Testis (tissue), 2 donors: ENCODE measurements at regions not wholly inside any gene's neighbourhood (a gene's known extent, or its start where the extent isn't known, plus 50 kb on each side); places are given as distances from the start of the nearest gene placed in this dataset.
A peak's percentile ranks its signal among the peaks of the same experiment; 100 is the strongest.
"Not testable (repeated sequence)": the region's sequence is repeated elsewhere in the genome, so short reads cannot be mapped to it uniquely, and the experiment has no call there.

ENCODE experiments used
- DNase-seq: peaks from one replicate; pipeline ENCODE4 v3.0.0-alpha.2; 2019
- H3K27ac ChIP-seq, 2 donors: fragments of 200-600 bp; sonication (generic); one replicate each; pipeline ENCODE4 v1.5.1; 2019
- H3K27me3 ChIP-seq: fragments of 200-600 bp; sonication (generic); one replicate; pipeline ENCODE4 v1.5.1; 2019
- H3K36me3 ChIP-seq: fragments of 200-600 bp; sonication (generic); one replicate; pipeline ENCODE4 v1.5.1; 2017; ENCODE audit warnings: low read depth; ENCODE audit errors: missing control alignments
- H3K4me1 ChIP-seq: fragments of 200-600 bp; sonication (generic); one replicate; pipeline ENCODE4 v1.5.1; 2019
- H3K4me3 ChIP-seq, 2 donors: fragments of 200-600 bp; sonication (generic); one replicate each; pipeline ENCODE4 v1.5.1; 2017 to 2019
- H3K9me3 ChIP-seq: fragments of 200-600 bp; sonication (generic); one replicate; pipeline ENCODE4 v1.5.1; 2017
- POLR2A ChIP-seq: fragments of 450-650 bp; IDR thresholded peaks from one replicate; pipeline ENCODE4 v1.6.1; 2017; ENCODE audit warnings: antibody characterized with exemption, mild to moderate bottlenecking, moderate library complexity
- WGBS, 2 donors: methylation state at CpG; one replicate each; pipeline ENCODE4 v1.1.5; 2018; 5-methylcytosine and 5-hydroxymethylcytosine counted together
- intact Hi-C: fragments of 100-400 bp; cut with DNase I; formaldehyde crosslinking; loops from one replicate; pipeline ENCODE4 v1.15.1; 2023; ENCODE audit warnings: low total_unique reads
- TF ChIP-seq, protein P1 (sequence below), 3 experiments: fragments of 450-650 bp in 2 of 3; fragments of 200-600 bp in 1 of 3; sonication (generic) in 1 of 3; IDR thresholded peaks; one replicate each; pipeline ENCODE4 v1.5.1; 2016 to 2019; ENCODE audit warnings: antibody characterized with exemption in 3 of 3, mild to moderate bottlenecking in 2 of 3, moderate library complexity in 1 of 3

GRCh38 chr6:114879693-114880092, 536.9 kb upstream of the HS3ST5 start:
- H3K4me1 ChIP-seq = no peaks in the 10 kb centered on the region
- H3K9me3 ChIP-seq = no peaks in the 10 kb centered on the region
- no peak for DNase-seq
- H3K36me3 ChIP-seq = no peaks in the 10 kb centered on the region
- TF ChIP-seq POLR2A = no peak
- TF ChIP-seq, protein P1, sequence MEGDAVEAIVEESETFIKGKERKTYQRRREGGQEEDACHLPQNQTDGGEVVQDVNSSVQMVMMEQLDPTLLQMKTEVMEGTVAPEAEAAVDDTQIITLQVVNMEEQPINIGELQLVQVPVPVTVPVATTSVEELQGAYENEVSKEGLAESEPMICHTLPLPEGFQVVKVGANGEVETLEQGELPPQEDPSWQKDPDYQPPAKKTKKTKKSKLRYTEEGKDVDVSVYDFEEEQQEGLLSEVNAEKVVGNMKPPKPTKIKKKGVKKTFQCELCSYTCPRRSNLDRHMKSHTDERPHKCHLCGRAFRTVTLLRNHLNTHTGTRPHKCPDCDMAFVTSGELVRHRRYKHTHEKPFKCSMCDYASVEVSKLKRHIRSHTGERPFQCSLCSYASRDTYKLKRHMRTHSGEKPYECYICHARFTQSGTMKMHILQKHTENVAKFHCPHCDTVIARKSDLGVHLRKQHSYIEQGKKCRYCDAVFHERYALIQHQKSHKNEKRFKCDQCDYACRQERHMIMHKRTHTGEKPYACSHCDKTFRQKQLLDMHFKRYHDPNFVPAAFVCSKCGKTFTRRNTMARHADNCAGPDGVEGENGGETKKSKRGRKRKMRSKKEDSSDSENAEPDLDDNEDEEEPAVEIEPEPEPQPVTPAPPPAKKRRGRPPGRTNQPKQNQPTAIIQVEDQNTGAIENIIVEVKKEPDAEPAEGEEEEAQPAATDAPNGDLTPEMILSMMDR (IDR thresholded peaks at IDR 0.05) = no peak
- H3K27ac ChIP-seq = no peak overlapping the region
- no peak overlapping the region for H3K4me3 ChIP-seq
- no peaks in the 10 kb centered on the region for H3K27me3 ChIP-seq
- intact Hi-C loops = no loop called here

DNA sequence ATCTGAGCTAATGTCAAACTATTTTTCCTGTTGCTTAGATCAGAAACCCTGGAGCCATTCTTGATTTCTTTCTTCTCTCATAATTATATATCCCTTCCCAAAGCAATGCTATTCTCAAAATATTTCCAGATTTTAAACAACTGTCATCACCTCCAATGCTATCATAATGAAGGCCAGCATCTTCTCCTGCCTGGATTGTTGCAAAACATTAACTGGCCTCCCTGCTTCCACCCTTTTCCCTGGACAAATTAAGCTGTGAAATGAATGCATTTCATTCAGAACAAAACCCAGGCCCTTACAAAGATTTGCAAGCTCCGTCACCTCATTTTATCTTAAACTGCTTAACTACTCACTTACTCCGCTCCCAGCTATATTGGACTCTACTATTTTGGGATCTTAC, 535.3 kb upstream of the HS3ST5 start:
- intact Hi-C loops = no loop called here
- Histone ChIP-seq H3K9me3 (no peaks in the 10 kb centered on the region), H3K27ac (no peak overlapping the region), H3K36me3 (no peaks in the 10 kb centered on the region), H3K4me3 (no peak overlapping the region), H3K27me3 (no peaks in the 10 kb centered on the region), H3K4me1 (no peaks in the 10 kb centered on the region)
- 94 to 98% methylated on average over 2 of the region's 2 CpGs for WGBS, 2 donors
- no peak for DNase-seq
- TF ChIP-seq, protein P1 (IDR thresholded peaks at IDR 0.05) = no peak
- no peak for TF ChIP-seq POLR2A

GRCh38 chr6:114874410-114874809, 531.6 kb upstream of the HS3ST5 start:
- no peak for DNase-seq
- H3K27me3 ChIP-seq = no peaks in the 10 kb centered on the region
- no peaks in the 10 kb centered on the region for H3K4me1 ChIP-seq
- no peak overlapping the region for H3K27ac ChIP-seq
- TF ChIP-seq, protein P1 (IDR thresholded peaks at IDR 0.05) = no peak
- TF ChIP-seq POLR2A = no peak
- H3K4me3 ChIP-seq = no peak overlapping the region
- WGBS, 2 donors = 85 to 92% methylated on average over 4 of the region's 4 CpGs
- no peaks in the 10 kb centered on the region for H3K36me3 ChIP-seq
- intact Hi-C loops = no loop called here
- H3K9me3 ChIP-seq = no peaks in the 10 kb centered on the region

- H3K9me3 ChIP-seq, H3K27ac ChIP-seq, H3K36me3 ChIP-seq, H3K27me3 ChIP-seq, intact Hi-C loops, H3K4me1 ChIP-seq: not testable (repeated sequence)
- WGBS, 2 donors = 70 to 76% methylated on average over 14 of the region's 14 CpGs
- peak; percentile 28 for DNase-seq
- H3K4me3 ChIP-seq = peak overlapping the region in 1 of 2 donors; percentile 29
Measured at GRCh38 chr6:114865506-114865905, 522.7 kb upstream of the HS3ST5 start.

GRCh38 chr6:114863610-114864009, 520.8 kb upstream of the HS3ST5 start:
- no peaks in the 10 kb centered on the region for H3K9me3 ChIP-seq
- TF ChIP-seq, protein P1 (IDR thresholded peaks at IDR 0.05) = no peak
- no peak for TF ChIP-seq POLR2A
- no peak overlapping the region for H3K27ac ChIP-seq
- no peaks in the 10 kb centered on the region for H3K4me1 ChIP-seq
- intact Hi-C loops = no loop called here
- no peak overlapping the region for H3K4me3 ChIP-seq
- no peaks in the 10 kb centered on the region for H3K36me3 ChIP-seq
- DNase-seq = no peak
- no peaks in the 10 kb centered on the region for H3K27me3 ChIP-seq
- WGBS, 2 donors = 74 to 79% methylated on average over 2 of the region's 2 CpGs
